Mesenchymal stem cell (in vitro differentiated cells and primary cell): ENCODE measurements at regions not wholly inside any gene's neighbourhood (a gene's known extent, or its start where the extent isn't known, plus 50 kb on each side); places are given as distances from the start of the nearest gene placed in this dataset.

Source experiments
- DNase-seq: peaks from one replicate; pipeline ENCODE4 v3.0.0-alpha.2; 2013
- H2AFZ ChIP-seq: one replicate; pipeline ENCODE4 v1.6.1; 2013; ENCODE audit warnings: low read depth, mild to moderate bottlenecking, control low read depth, inconsistent platforms, low read length, moderate library complexity
- H2AK5ac ChIP-seq: 2 replicates; pipeline ENCODE4 v1.6.1; 2013; ENCODE audit warnings: low read length, moderate library complexity, mild to moderate bottlenecking, inconsistent platforms; ENCODE audit not compliant: severe bottlenecking
- H2BK120ac ChIP-seq: one replicate; pipeline ENCODE4 v1.6.1; 2013; ENCODE audit warnings: low read depth, mild to moderate bottlenecking, inconsistent platforms, low read length, moderate library complexity
- H2BK12ac ChIP-seq, 2 experiments: one replicate each; pipeline ENCODE4 v1.6.1; 2013; ENCODE audit warnings: inconsistent platforms in 2 of 2, low read length in 2 of 2, mild to moderate bottlenecking in 2 of 2, moderate library complexity in 2 of 2, control low read depth in 1 of 2
- H2BK15ac ChIP-seq: one replicate; pipeline ENCODE4 v1.6.1; 2013; ENCODE audit warnings: mild to moderate bottlenecking, low read depth, inconsistent platforms; ENCODE audit not compliant: poor library complexity, severe bottlenecking
- H2BK5ac ChIP-seq: 2 replicates; pipeline ENCODE4 v1.6.1; 2013; ENCODE audit warnings: low read depth, mild to moderate bottlenecking, low read length, control low read depth, inconsistent platforms; ENCODE audit not compliant: poor library complexity, severe bottlenecking
- H3K14ac ChIP-seq, 2 experiments: one replicate each; pipeline ENCODE4 v1.6.1; 2013; ENCODE audit warnings: inconsistent platforms in 2 of 2, low read length in 2 of 2, control low read depth in 1 of 2, mild to moderate bottlenecking in 1 of 2, moderate library complexity in 1 of 2
- H3K18ac ChIP-seq, 2 experiments: one replicate each; pipeline ENCODE4 v1.6.1; 2013; ENCODE audit warnings: inconsistent platforms in 2 of 2, low read length in 2 of 2, control low read depth in 1 of 2, low read depth in 1 of 2, mild to moderate bottlenecking in 1 of 2
- H3K23ac ChIP-seq, 2 experiments: one replicate each; pipeline ENCODE4 v1.6.1; 2013; ENCODE audit warnings: inconsistent platforms in 2 of 2, low read length in 2 of 2, mild to moderate bottlenecking in 2 of 2, moderate library complexity in 2 of 2, control low read depth in 1 of 2
- H3K27ac ChIP-seq: 2 replicates; pipeline ENCODE4 v1.5.1; 2013; ENCODE audit warnings: mild to moderate bottlenecking, moderate library complexity, low read length, control low read depth, inconsistent platforms; ENCODE audit not compliant: poor library complexity, severe bottlenecking
- H3K27me3 ChIP-seq, 2 experiments: 2 replicates each; pipeline versions ENCODE4 v1.6.1 to v1.7.0; 2013; ENCODE audit warnings: low read length in 2 of 2, mild to moderate bottlenecking in 2 of 2, moderate library complexity in 2 of 2, control low read depth in 1 of 2, inconsistent platforms in 1 of 2; ENCODE audit not compliant: control insufficient read depth in 1 of 2, insufficient read depth in 1 of 2
- H3K36me3 ChIP-seq, 2 experiments: 2 replicates each; pipeline versions ENCODE4 v1.6.1 to v1.7.0; 2013; ENCODE audit warnings: low read length in 2 of 2, control low read depth in 1 of 2, inconsistent platforms in 1 of 2, low read depth in 1 of 2, mild to moderate bottlenecking in 1 of 2; ENCODE audit not compliant: insufficient read depth in 2 of 2, control insufficient read depth in 1 of 2
- H3K4ac ChIP-seq, 2 experiments: one replicate each; pipeline ENCODE4 v1.6.1; 2013; ENCODE audit warnings: inconsistent platforms in 2 of 2, low read length in 2 of 2, mild to moderate bottlenecking in 2 of 2, moderate library complexity in 2 of 2, control low read depth in 1 of 2, low read depth in 1 of 2
- H3K4me1 ChIP-seq: 2 replicates; pipeline ENCODE4 v1.6.1; 2013; ENCODE audit warnings: low read depth, low read length, control low read depth; ENCODE audit not compliant: control insufficient read depth, insufficient read depth
- H3K4me2 ChIP-seq: 2 replicates; pipeline ENCODE4 v1.6.1; 2013; ENCODE audit warnings: low read length, mild to moderate bottlenecking, inconsistent platforms; ENCODE audit not compliant: poor library complexity, severe bottlenecking
- H3K4me3 ChIP-seq, 2 experiments: 2 replicates each; pipeline versions ENCODE4 v1.5.1 to v1.7.0; 2013; ENCODE audit warnings: low read length in 2 of 2, mild to moderate bottlenecking in 2 of 2, control low read depth in 1 of 2, low read depth in 1 of 2; ENCODE audit not compliant: insufficient read depth in 1 of 2
- H3K79me1 ChIP-seq: replicated peaks from 2 replicates; pipeline ENCODE4 v1.6.1; 2013; ENCODE audit warnings: mild to moderate bottlenecking, control low read depth, low read length, inconsistent platforms; ENCODE audit not compliant: poor library complexity, severe bottlenecking
- H3K9ac ChIP-seq: 2 replicates; pipeline ENCODE4 v1.7.0; 2013; ENCODE audit warnings: mild to moderate bottlenecking, low read length, moderate library complexity
- H3K9me3 ChIP-seq: 2 replicates; pipeline ENCODE4 v1.7.0; 2013; ENCODE audit warnings: mild to moderate bottlenecking, low read length; ENCODE audit not compliant: control insufficient read depth
- H4K8ac ChIP-seq: one replicate; pipeline ENCODE4 v1.6.1; 2013; ENCODE audit warnings: inconsistent platforms, mild to moderate bottlenecking, low read length, moderate library complexity
- H4K91ac ChIP-seq: one replicate; pipeline ENCODE4 v1.6.1; 2013; ENCODE audit warnings: mild to moderate bottlenecking, low read length, inconsistent platforms
- WGBS: methylation state at CpG from one replicate; pipeline ENCODE4 v1.1.7; 2013; ENCODE audit warnings: mixed read lengths; 5-methylcytosine and 5-hydroxymethylcytosine counted together

DNA sequence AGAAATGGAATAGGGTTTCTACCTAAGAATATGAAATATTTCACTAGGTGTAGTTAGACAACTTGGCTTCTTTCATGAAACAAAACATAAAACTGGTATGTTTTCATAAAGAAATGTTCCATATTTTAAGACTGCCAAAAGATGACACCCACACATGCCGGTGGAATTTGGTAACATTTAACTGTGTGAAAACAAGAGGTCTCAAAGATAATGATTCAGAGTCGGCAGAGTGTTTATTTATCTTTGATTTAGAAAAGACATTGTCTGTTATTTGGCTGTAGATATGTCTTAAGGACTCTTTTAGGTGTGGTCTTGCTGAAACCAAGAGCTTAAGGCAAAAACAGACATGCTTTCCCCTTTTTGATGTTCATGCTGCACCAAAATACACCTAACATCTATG, 63.5 kb upstream of the FN1 start:
- H3K27ac ChIP-seq = no peak overlapping the region
- WGBS = 61% methylated on average over 2 of the region's 2 CpGs

DNA sequence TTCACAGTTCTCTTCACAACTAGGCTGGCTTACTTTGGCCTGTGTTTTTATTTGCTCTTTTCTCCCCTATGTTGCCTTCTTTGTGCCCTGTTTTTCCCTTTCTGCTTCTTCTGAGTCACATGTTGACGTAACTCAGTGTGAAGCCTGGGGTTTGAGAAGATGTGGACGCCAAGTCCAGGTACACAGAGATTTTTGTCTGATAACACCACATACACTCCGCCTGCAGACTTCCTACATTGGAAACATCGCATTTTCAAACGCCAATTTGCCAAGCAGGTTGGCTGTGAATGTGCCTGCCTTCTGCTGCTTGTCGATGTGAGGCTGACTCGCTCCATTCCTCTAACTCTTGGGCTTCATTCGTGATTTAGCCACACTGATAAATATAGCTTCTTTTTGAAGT, 62.6 kb upstream of the FN1 start:
- H2BK5ac ChIP-seq = no peak overlapping the region
- no peak for DNase-seq
- H3K4me2 ChIP-seq = no peak overlapping the region
- H3K4me3 ChIP-seq = no peak overlapping the region
- no peak overlapping the region for H3K23ac ChIP-seq
- no peak overlapping the region for H2BK15ac ChIP-seq
- H3K4ac ChIP-seq = no peak overlapping the region
- no peak overlapping the region for H4K8ac ChIP-seq
- H4K91ac ChIP-seq = no peak overlapping the region
- WGBS = 82% methylated on average over 7 of the region's 8 CpGs
- no peak overlapping the region for H3K9ac ChIP-seq
- peak overlapping the region in 1 of 2 experiments; percentile 28 for H3K18ac ChIP-seq
- H2BK12ac ChIP-seq = no peak overlapping the region
- no peak overlapping the region for H3K14ac ChIP-seq
- no peaks in the 10 kb centered on the region for H3K27me3 ChIP-seq
- no peaks in the 10 kb centered on the region for H3K79me1 ChIP-seq
- no peaks in the 10 kb centered on the region for H3K36me3 ChIP-seq
- H3K4me1 ChIP-seq = peaks cover 2% of the 10 kb centered on the region
- H3K9me3 ChIP-seq = no peaks in the 10 kb centered on the region
- no peak overlapping the region for H3K27ac ChIP-seq
- H2BK120ac ChIP-seq = no peak overlapping the region
- no peak overlapping the region for H2AFZ ChIP-seq
- H2AK5ac ChIP-seq = no peak overlapping the region

More for the DNA sequence above, 63.5 kb upstream of the FN1 start:
- no peak overlapping the region for H3K18ac ChIP-seq
- no peak overlapping the region for H3K4me3 ChIP-seq
- no peaks in the 10 kb centered on the region for H3K36me3 ChIP-seq
- H3K79me1 ChIP-seq = no peaks in the 10 kb centered on the region
- H3K4me2 ChIP-seq = no peak overlapping the region
- no peak overlapping the region for H3K14ac ChIP-seq
- no peak overlapping the region for H2AFZ ChIP-seq
- no peaks in the 10 kb centered on the region for H3K9me3 ChIP-seq
- no peak overlapping the region for H2BK5ac ChIP-seq
- no peak overlapping the region for H2BK12ac ChIP-seq
- H2BK15ac ChIP-seq = no peak overlapping the region
- peaks cover 2% of the 10 kb centered on the region for H3K4me1 ChIP-seq
- no peak overlapping the region for H2AK5ac ChIP-seq
- peak overlapping the region; percentile 36 for H3K9ac ChIP-seq
- no peak for DNase-seq
- H4K91ac ChIP-seq = no peak overlapping the region
- no peak overlapping the region for H3K4ac ChIP-seq
- H3K27me3 ChIP-seq = no peaks in the 10 kb centered on the region
- H4K8ac ChIP-seq = no peak overlapping the region
- H2BK120ac ChIP-seq = no peak overlapping the region
- no peak overlapping the region for H3K23ac ChIP-seq

DNA sequence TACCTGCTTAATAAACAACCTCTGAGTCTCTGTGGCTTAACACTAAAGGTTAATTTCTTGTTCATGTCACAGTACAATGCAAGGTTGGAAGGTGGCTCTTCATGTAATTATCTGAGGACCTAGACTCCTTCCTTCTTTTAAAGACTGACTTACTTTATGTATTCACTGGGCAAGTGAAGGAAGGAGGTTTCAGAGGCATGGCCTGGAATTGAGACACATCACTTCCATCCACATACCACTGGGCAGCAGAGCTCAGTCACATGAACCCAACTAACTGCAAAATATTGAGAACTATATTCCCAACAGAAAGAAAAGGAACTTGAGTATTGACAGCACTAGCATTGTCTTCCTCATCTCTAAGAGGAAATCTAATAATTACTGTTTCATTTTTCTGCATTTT, 57.5 kb upstream of the FN1 start:
- H3K9ac ChIP-seq = no peak overlapping the region
- H2BK12ac ChIP-seq = no peak overlapping the region
- no peaks in the 10 kb centered on the region for H3K79me1 ChIP-seq
- H3K4me3 ChIP-seq = no peak overlapping the region
- H3K4ac ChIP-seq = no peak overlapping the region
- H2AFZ ChIP-seq = no peak overlapping the region
- H2BK5ac ChIP-seq = no peak overlapping the region
- H2BK15ac ChIP-seq = no peak overlapping the region
- no peak overlapping the region for H2AK5ac ChIP-seq
- no peaks in the 10 kb centered on the region for H3K36me3 ChIP-seq
- no peak overlapping the region for H4K91ac ChIP-seq
- H3K4me2 ChIP-seq = no peak overlapping the region
- no peaks in the 10 kb centered on the region for H3K9me3 ChIP-seq
- no peak overlapping the region for H3K14ac ChIP-seq
- no peak overlapping the region for H3K27ac ChIP-seq
- no peak overlapping the region for H4K8ac ChIP-seq
- no peak overlapping the region for H3K23ac ChIP-seq
- H3K18ac ChIP-seq = no peak overlapping the region
- no peaks in the 10 kb centered on the region for H3K4me1 ChIP-seq
- H3K27me3 ChIP-seq = no peaks in the 10 kb centered on the region
- H2BK120ac ChIP-seq = no peak overlapping the region
- DNase-seq = no peak

DNA sequence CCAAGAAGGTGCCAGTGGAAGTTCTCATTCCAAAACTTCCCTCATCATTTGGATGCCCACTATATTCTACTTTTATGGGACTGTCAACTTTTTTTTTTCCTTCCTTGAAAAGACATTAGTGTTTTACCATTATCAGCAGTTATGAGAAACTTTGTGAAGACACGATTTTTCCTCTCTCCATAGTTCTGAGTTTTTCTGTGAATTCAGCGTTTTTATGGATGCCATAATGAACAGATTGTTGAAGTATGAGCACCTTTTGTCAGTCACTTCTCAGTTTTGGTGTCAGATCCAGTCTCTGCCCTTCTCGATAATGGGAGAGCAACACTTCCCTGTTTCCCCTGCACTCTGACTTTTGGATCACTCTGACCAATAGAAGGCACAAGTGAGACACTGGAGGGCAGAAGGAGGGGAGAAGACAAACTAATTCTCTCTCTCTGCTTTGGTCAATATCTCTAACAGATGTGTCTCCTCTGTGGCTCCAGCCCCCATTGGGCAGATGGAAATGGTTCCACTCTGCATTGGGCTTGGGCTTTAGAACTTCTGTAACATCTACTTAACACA, 53.5 kb upstream of the FN1 start:
- H3K4me2 ChIP-seq = no peak overlapping the region
- H4K8ac ChIP-seq = no peak overlapping the region
- no peak overlapping the region for H2AK5ac ChIP-seq
- H3K27me3 ChIP-seq = no peaks in the 10 kb centered on the region
- H2AFZ ChIP-seq = no peak overlapping the region
- no peaks in the 10 kb centered on the region for H3K36me3 ChIP-seq
- H3K79me1 ChIP-seq = no peaks in the 10 kb centered on the region
- H2BK5ac ChIP-seq = no peak overlapping the region
- H2BK15ac ChIP-seq = no peak overlapping the region
- no peak overlapping the region for H3K4ac ChIP-seq
- H3K4me3 ChIP-seq = no peak overlapping the region
- no peak overlapping the region for H3K18ac ChIP-seq
- no peak overlapping the region for H3K27ac ChIP-seq
- DNase-seq = no peak
- 94% methylated on average over 3 of the region's 3 CpGs for WGBS
- no peak overlapping the region for H3K9ac ChIP-seq
- no peaks in the 10 kb centered on the region for H3K9me3 ChIP-seq
- no peak overlapping the region for H3K23ac ChIP-seq
- no peak overlapping the region for H2BK120ac ChIP-seq
- no peak overlapping the region for H3K14ac ChIP-seq
- H2BK12ac ChIP-seq = no peak overlapping the region
- H3K4me1 ChIP-seq = no peaks in the 10 kb centered on the region
- H4K91ac ChIP-seq = no peak overlapping the region
